ENCODE measurements at regions not wholly inside any gene's neighbourhood (a gene's known extent, or its start where the extent isn't known, plus 50 kb on each side); places are given as distances from the start of the nearest gene placed in this dataset.
"Not testable (repeated sequence)": the region's sequence is repeated elsewhere in the genome, so short reads cannot be mapped to it uniquely, and the experiment has no call there.

DNA sequence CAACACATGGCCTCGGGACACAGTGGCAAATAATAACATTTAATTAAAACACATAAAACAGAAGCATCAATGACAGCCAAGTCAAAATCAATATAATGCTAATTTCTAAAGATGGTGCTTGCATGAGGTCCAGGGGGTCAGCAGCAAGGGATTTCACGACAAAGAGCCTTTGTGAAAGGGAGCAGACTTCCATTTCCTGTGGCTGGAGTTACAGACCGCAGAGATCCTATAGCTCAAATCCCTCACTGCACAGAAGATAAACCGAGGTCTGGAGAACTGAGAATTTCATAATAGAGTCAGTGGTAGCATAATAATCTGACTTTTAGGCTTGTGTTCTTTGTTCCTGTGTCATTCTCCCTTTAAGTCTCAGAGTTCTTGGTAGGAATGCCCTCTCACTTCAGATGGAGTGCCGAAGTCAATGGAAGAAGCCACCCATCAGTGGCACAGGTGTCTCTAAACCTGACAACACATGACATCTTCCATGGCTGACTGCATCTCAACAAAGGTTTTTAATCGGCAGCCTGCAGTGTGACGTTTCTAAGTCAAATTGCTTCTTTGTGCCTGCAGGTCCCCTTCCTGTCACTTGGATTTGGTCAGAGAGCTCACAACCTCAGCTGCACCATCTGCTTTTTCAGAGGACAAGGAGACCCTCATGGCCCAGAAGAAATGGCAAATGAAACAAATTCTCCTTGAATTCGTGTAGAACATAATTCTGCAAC lies 67.4 kb downstream of the CARTPT start:
- TF ChIP-seq CTCF (IDR thresholded peaks at IDR 0.05; ENCODE audit: low read length, missing control alignments) = no peak
- no peak for DNase-seq (ENCODE audit: low read depth)
- H3K4me3 ChIP-seq (replicated peaks; ENCODE audit: low read depth, low read length) = no peak overlapping the region

DNA sequence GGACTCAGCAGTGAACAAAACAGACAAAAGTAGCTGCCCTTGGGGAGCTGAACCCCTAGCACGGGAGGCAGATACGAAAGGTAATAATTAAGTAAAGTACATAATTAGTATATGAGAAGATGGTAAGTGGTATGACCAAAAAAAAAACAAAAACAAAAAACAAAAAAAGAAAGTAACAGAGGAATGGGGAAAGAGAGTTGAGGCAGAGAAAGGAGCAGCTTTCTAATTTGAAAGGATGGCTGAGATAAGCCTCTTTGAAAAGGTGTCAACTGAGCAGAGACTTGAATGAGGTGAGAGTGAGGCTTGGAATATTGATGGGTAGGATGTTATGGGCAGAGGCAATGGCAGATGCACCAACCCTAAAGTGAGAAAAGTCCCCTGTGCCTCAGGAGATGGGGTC lies 69.7 kb downstream of the CARTPT start:
- H3K4me3 ChIP-seq (replicated peaks; ENCODE audit: low read depth, low read length) = no peak overlapping the region
- TF ChIP-seq CTCF (IDR thresholded peaks at IDR 0.05; ENCODE audit: low read length, missing control alignments) = no peak
- no peak for DNase-seq (ENCODE audit: low read depth)

GRCh38 chr5:71789746-71790145 lies 70.7 kb downstream of the CARTPT start:
- H3K4me3 ChIP-seq (replicated peaks; ENCODE audit: low read depth, low read length) = no peak overlapping the region
- TF ChIP-seq CTCF (IDR thresholded peaks at IDR 0.05; ENCODE audit: low read length, missing control alignments) = no peak
- DNase-seq (ENCODE audit: low read depth) = no peak

DNA sequence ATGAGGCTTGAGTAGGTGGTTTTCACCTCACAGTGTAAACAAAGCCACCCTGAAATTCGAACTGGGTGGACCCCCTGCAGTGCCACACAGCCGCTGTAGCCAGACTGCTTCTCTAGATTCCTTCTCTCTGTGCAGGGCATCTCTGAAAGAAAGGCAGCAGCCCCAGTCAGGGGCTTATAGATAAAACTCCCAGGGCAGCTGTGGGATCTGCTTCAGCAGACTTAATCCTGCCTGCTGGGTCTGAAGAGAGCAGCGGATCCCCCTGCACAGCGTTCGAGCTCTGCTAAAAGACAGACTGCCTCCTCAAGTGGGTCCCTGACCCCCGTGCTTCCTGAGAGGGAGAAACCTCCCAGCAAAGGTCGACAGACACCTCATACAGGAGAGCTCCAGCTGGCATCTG lies 71.4 kb downstream of the CARTPT start:
- DNase-seq (ENCODE audit: low read depth) = no peak
- no peak for TF ChIP-seq CTCF (IDR thresholded peaks at IDR 0.05; ENCODE audit: low read length, missing control alignments)
- no peak overlapping the region for H3K4me3 ChIP-seq (replicated peaks; ENCODE audit: low read depth, low read length)

DNA sequence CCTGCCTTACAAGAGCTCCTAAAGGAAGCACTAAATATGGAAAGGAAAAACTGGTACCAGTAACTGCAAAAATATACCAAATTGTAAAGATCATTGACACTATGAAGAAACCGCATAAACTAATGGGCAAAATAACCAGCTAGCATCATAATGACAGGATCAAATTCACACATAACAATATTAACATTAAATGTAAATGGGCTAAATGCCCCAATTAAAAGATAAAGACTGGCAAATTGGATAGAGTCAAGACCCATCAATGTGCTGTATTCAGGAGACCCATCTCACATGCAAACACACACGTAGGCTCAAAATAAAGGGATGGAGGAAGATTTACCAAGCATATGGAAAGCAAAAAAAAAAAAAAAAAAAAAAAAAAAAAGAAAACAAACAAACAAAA lies 73.0 kb downstream of the CARTPT start:
- not testable (repeated sequence) for DNase-seq (ENCODE audit: low read depth); H3K4me3 ChIP-seq (replicated peaks; ENCODE audit: low read depth, low read length)

DNA sequence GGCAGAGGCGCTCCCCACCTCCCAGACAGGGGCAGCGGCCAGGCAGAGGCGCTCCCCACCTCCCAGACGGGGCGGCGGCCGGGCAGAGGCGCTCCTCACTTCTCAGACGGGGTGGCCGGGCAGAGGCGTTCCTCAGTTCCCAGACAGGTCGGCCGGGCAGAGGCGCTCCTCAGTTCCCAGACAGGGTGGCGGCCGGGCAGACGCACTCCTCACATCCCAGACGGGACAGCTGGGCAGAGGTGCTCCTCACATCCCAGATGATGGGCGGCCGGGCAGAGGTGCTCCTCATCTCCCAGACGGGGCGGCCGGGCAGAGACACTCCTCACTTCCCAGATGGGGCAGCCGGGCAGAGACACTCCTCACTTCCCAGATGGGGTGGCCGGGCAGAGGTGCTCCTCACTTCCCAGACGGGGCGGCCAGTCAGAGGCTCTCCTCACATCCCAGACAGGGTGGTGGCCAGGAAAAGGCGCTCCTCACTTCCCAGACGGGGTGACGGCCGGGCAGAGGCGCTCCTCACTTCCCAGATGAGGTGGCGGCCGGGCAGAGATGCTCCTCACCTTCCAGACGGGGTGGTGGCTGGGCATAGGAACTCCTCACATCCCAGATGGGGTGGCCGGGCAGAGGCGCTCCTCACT lies 75.1 kb downstream of the CARTPT start:
- TF ChIP-seq CTCF (IDR thresholded peaks at IDR 0.05; ENCODE audit: low read length, missing control alignments) = no peak

DNA sequence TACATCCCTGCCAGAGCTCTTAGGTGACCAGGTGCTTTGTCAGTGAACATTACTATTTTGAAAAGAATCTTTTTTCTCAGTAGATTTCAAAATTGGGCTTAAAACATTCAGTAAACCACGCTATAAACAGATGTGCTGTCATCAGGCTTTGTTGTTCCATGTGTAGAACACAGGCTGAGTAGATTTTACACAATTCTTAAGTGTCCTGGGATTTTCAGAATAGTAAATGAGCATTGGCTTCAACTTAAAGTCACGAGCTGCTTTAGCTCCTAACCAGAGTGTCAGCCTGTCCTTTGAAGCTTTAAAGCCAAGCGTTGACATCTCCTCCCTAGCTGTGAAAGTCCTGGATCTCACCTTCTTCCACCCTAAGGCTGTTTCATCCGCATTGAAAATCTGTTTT lies 83.6 kb downstream of the CARTPT start:
- no peak overlapping the region for H3K4me3 ChIP-seq (replicated peaks; ENCODE audit: low read depth, low read length)
- TF ChIP-seq CTCF (IDR thresholded peaks at IDR 0.05; ENCODE audit: low read length, missing control alignments) = no peak
- DNase-seq (ENCODE audit: low read depth) = no peak

More for the DNA sequence above, 75.1 kb downstream of the CARTPT start:
- no peak overlapping the region for H3K4me3 ChIP-seq (replicated peaks; ENCODE audit: low read depth, low read length)
- no peak for DNase-seq (ENCODE audit: low read depth)
